Tibial nerve (tissue), 4 donors: ENCODE measurements at regions not wholly inside any gene's neighbourhood (a gene's known extent, or its start where the extent isn't known, plus 50 kb on each side); places are given as distances from the start of the nearest gene placed in this dataset.

Experiments used
- DNase-seq, 2 donors: peaks; one replicate each; pipeline ENCODE4 v3.0.0-alpha.2; 2019; ENCODE audit warnings: low spot score in 2 of 2
- H3K27ac ChIP-seq, 4 donors: fragments of 200-600 bp; sonication (generic) in 3 of 4; one replicate each; pipeline ENCODE4 v1.5.1; 2017 to 2019; ENCODE audit warnings: mild to moderate bottlenecking in 1 of 4
- H3K27me3 ChIP-seq, 2 donors: fragments of 200-600 bp; sonication (generic) in 1 of 2; one replicate each; pipeline versions ENCODE4 v1.5.1 to v1.6.0; 2017 to 2019
- H3K36me3 ChIP-seq, 3 donors: fragments of 200-600 bp; sonication (generic); one replicate each; pipeline ENCODE4 v1.5.1; 2018 to 2019
- H3K4me1 ChIP-seq, 4 donors: fragments of 200-600 bp; sonication (generic) in 3 of 4; one replicate each; pipeline ENCODE4 v1.5.1; 2017 to 2019
- H3K4me3 ChIP-seq, 4 donors: fragments of 200-600 bp; sonication (generic) in 3 of 4; one replicate each; pipeline ENCODE4 v1.5.1; 2017 to 2019; ENCODE audit warnings: mild to moderate bottlenecking in 1 of 4, moderate library complexity in 1 of 4
- H3K9me3 ChIP-seq, 4 donors: fragments of 200-600 bp; sonication (generic) in 3 of 4; one replicate each; pipeline ENCODE4 v1.5.1; 2017 to 2019
- CTCF ChIP-seq, 5 experiments: fragments of 200-600 bp in 3 of 5; fragments of 450-650 bp in 2 of 5; sonication (generic) in 3 of 5; IDR thresholded peaks; one replicate each; pipeline ENCODE4 v1.5.1; 2016 to 2019; ENCODE audit warnings: antibody characterized with exemption in 5 of 5, mild to moderate bottlenecking in 3 of 5, moderate library complexity in 2 of 5
- EP300 ChIP-seq, 2 donors: sonication (generic); formaldehyde crosslinking; IDR thresholded peaks; one replicate each; pipeline ENCODE4 v1.6.1; 2017; ENCODE audit warnings: antibody characterized with exemption in 2 of 2, mild to moderate bottlenecking in 1 of 2
- POLR2A ChIP-seq, 2 donors: fragments of 450-650 bp; IDR thresholded peaks; one replicate each; pipeline ENCODE4 v1.6.1; 2017; ENCODE audit warnings: antibody characterized with exemption in 2 of 2, mild to moderate bottlenecking in 2 of 2, moderate library complexity in 2 of 2
- WGBS, 2 donors: methylation state at CpG; one replicate each; pipeline ENCODE4 v1.1.5; 2018; 5-methylcytosine and 5-hydroxymethylcytosine counted together

DNA sequence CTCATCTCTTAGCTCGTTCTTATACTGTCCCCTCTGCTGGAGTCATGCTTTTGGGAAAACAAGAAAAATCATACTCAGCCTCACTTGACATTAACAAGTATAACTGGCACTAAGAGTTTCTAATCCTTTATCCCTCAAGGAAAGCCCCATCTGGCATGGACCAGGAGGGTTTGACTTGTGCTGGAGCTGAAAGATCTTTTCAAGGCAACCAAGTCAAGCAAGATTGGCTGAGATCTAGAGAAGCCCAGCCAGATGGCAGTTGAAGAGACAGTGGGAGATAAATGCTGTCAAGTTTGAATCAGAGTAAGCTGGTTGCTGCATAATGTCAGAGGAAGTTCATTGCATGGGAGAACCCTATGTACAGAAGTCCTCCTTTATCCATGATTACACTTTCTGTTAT is 336.5 kb upstream of the LRP1B start:
- DNase-seq: no peak
- no peak overlapping the region for H3K4me3 ChIP-seq
- H3K9me3 ChIP-seq: no peaks in the 10 kb centered on the region
- H3K36me3 ChIP-seq: no peaks in the 10 kb centered on the region
- H3K27ac ChIP-seq: no peak overlapping the region
- TF ChIP-seq EP300 (IDR thresholded peaks at IDR 0.05): no peak
- WGBS, 2 donors: 73 to 77% methylated on average over 1 of the region's 1 CpG
- H3K27me3 ChIP-seq: no peaks in the 10 kb centered on the region
- H3K4me1 ChIP-seq: no peaks in the 10 kb centered on the region

DNA sequence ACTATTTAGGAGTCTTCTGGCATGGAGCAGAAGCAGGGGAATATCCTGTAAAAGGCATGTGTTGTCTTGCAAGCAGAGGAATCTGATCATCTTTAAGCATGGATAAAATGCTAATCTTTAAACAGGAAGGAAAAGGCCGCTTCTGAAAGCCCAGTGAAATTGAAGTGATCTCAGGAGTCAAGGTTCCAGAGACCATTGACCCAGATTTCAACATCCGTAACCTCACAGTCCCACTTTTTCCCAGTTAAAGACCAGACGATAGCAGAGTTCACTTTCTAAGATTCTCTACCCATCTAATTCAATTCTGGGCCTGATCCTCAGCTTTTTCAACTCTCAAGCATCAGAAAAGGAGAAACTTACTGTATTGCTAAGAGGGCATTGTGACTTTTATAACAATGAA is 332.2 kb upstream of the LRP1B start:
- no peaks in the 10 kb centered on the region for H3K27me3 ChIP-seq
- no peak for TF ChIP-seq POLR2A (IDR thresholded peaks at IDR 0.05)
- no peak for TF ChIP-seq EP300 (IDR thresholded peaks at IDR 0.05)
- TF ChIP-seq CTCF (IDR thresholded peaks at IDR 0.05): no peak
- no peak for DNase-seq
- H3K4me3 ChIP-seq: no peak overlapping the region
- no peaks in the 10 kb centered on the region for H3K4me1 ChIP-seq
- H3K36me3 ChIP-seq: no peaks in the 10 kb centered on the region
- H3K27ac ChIP-seq: no peak overlapping the region
- WGBS, 2 donors: 81 to 82% methylated on average over 3 of the region's 3 CpGs
- no peaks in the 10 kb centered on the region for H3K9me3 ChIP-seq

- Histone ChIP-seq H3K36me3 (no peaks in the 10 kb centered on the region), H3K4me1 (no peaks in the 10 kb centered on the region), H3K9me3 (no peaks in the 10 kb centered on the region), H3K27me3 (no peaks in the 10 kb centered on the region), H3K4me3 (no peak overlapping the region), H3K27ac (no peak overlapping the region)
- no peak for TF ChIP-seq POLR2A (IDR thresholded peaks at IDR 0.05)
- TF ChIP-seq EP300 (IDR thresholded peaks at IDR 0.05): no peak
- TF ChIP-seq CTCF (IDR thresholded peaks at IDR 0.05): no peak
- no peak for DNase-seq
- WGBS, 2 donors: 78 to 93% methylated on average over 1 of the region's 1 CpG
Measured at GRCh38 chr2:142462306-142462705, 331.5 kb upstream of the LRP1B start.

DNA sequence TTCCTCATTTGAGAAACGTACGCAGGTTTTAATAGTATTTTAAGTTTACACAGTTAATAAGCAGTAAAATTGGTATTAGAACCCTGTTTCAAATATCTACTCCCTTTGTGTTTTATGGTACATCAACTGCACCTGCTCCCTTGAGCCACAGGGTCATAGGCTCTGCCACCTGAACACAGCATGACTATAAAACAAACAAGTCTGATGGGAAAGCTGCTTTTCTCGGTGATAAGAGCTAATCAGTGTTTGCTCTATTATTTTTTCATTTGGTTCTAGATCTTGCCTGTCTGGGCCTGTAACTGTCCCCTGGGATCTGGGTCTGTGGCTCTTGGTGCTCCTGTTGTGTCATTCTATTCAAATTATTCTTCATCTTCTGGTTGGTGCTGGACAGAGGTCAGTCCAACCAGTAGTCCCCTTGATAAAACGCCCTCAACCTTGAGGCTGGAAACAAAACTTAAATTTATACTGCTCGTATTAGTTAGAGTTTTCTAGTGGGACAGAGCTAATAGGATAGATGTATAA is 314.8 kb upstream of the LRP1B start:
- no peak for TF ChIP-seq EP300 (IDR thresholded peaks at IDR 0.05)
- TF ChIP-seq POLR2A (IDR thresholded peaks at IDR 0.05): no peak
- TF ChIP-seq CTCF (IDR thresholded peaks at IDR 0.05): no peak
- WGBS, 2 donors: 74 to 81% methylated on average over 5 of the region's 5 CpGs
- no peak overlapping the region for H3K27ac ChIP-seq
- no peak for DNase-seq
- H3K9me3 ChIP-seq: no peaks in the 10 kb centered on the region
- no peaks in the 10 kb centered on the region for H3K27me3 ChIP-seq
- no peaks in the 10 kb centered on the region for H3K4me1 ChIP-seq
- H3K4me3 ChIP-seq: no peak overlapping the region
- H3K36me3 ChIP-seq: no peaks in the 10 kb centered on the region

GRCh38 chr2:142445023-142445422 is 314.2 kb upstream of the LRP1B start:
- 91 to 92% methylated on average over 2 of the region's 2 CpGs for WGBS, 2 donors

More at GRCh38 chr2:142445023-142445422, 314.2 kb upstream of the LRP1B start:
- no peak for TF ChIP-seq POLR2A (IDR thresholded peaks at IDR 0.05)
- TF ChIP-seq EP300 (IDR thresholded peaks at IDR 0.05): no peak
- TF ChIP-seq CTCF (IDR thresholded peaks at IDR 0.05): no peak
- no peak for DNase-seq
- H3K27ac ChIP-seq: no peak overlapping the region
- H3K4me1 ChIP-seq: no peaks in the 10 kb centered on the region
- no peak overlapping the region for H3K4me3 ChIP-seq
- no peaks in the 10 kb centered on the region for H3K9me3 ChIP-seq
- no peaks in the 10 kb centered on the region for H3K27me3 ChIP-seq
- H3K36me3 ChIP-seq: no peaks in the 10 kb centered on the region
